OCI-LY7 (cell line): ENCODE measurements at regions not wholly inside any gene's neighbourhood (a gene's known extent, or its start where the extent isn't known, plus 50 kb on each side); places are given as distances from the start of the nearest gene placed in this dataset.

Experiments
- BruUV-seq: library from RNA; stranded (reverse); fragments of 400-500 nt; replicated peaks from 2 replicates; lab custom pipeline; 2021; lab: Mats Ljungman, UMichigan
- CTCF ChIA-PET: fragments of 300-600 bp; sonication (Branson Sonifier 250); formaldehyde crosslinking; loops from one replicate; lab custom pipeline; 2022; ENCODE audit warnings: antibody characterized with exemption; ENCODE audit not compliant: unreplicated experiment; lab: Charles Lee
- POLR2A ChIA-PET: fragments of 300-600 bp; sonication (Branson Sonifier 250); formaldehyde crosslinking; loops from one replicate; lab custom pipeline; 2022; ENCODE audit warnings: antibody characterized with exemption; lab: Charles Lee
- DNase-seq: peaks from one replicate; pipeline ENCODE4 v3.0.0-alpha.2; 2015; ENCODE audit warnings: low spot score
- H2AFZ ChIP-seq: fragments of 200-600 bp; sonication (generic), shearing (Covaris generic); 2 replicates; pipeline ENCODE4 v1.6.1; 2014; ENCODE audit warnings: mild to moderate bottlenecking, antibody characterized with exemption, low read length, moderate library complexity
- H3K27ac ChIP-seq: fragments of 200-600 bp; sonication (generic); 2 replicates; pipeline ENCODE4 v1.5.1; 2014; ENCODE audit warnings: mixed run types, low read depth, mild to moderate bottlenecking, moderate library complexity, low read length, inconsistent platforms; ENCODE audit not compliant: poor library complexity, severe bottlenecking
- H3K36me3 ChIP-seq: fragments of 200-600 bp; sonication (generic); 2 replicates; pipeline ENCODE4 v1.6.1; 2014; ENCODE audit warnings: mild to moderate bottlenecking, antibody characterized with exemption, low read length, moderate library complexity, mixed read lengths; ENCODE audit not compliant: insufficient read depth
- H3K4me1 ChIP-seq: fragments of 200-600 bp; sonication (generic); 2 replicates; pipeline ENCODE4 v1.5.1; 2014; ENCODE audit warnings: mild to moderate bottlenecking, low read length; ENCODE audit not compliant: insufficient read depth, poor library complexity, severe bottlenecking
- H3K4me2 ChIP-seq: fragments of 200-600 bp; sonication (generic); 2 replicates; pipeline ENCODE4 v1.6.1; 2014; ENCODE audit warnings: mild to moderate bottlenecking, low read length
- H3K4me3 ChIP-seq: fragments of 200-600 bp; sonication (generic); 2 replicates; pipeline ENCODE4 v1.5.1; 2014; ENCODE audit warnings: mild to moderate bottlenecking, low read depth, low read length; ENCODE audit not compliant: poor library complexity, severe bottlenecking
- H3K79me2 ChIP-seq: fragments of 200-600 bp; sonication (generic); 2 replicates; pipeline ENCODE4 v1.6.1; 2016; ENCODE audit warnings: low read depth, mild to moderate bottlenecking, low read length, moderate library complexity, mixed read lengths; ENCODE audit not compliant: insufficient read depth
- H3K9me2 ChIP-seq: fragments of 200-600 bp; sonication (generic); 2 replicates; pipeline ENCODE4 v1.6.1; 2016; ENCODE audit warnings: mild to moderate bottlenecking, low read length, mixed read lengths; ENCODE audit not compliant: insufficient read depth
- H3K9me3 ChIP-seq: fragments of 200-600 bp; sonication (generic); 2 replicates; pipeline ENCODE4 v1.6.1; 2014; ENCODE audit warnings: mild to moderate bottlenecking, mixed run types, low read length, mixed read lengths
- H4K20me1 ChIP-seq: fragments of 200-600 bp; sonication (generic); 2 replicates; pipeline ENCODE4 v1.6.1; 2014; ENCODE audit warnings: mild to moderate bottlenecking, antibody characterized with exemption, low read length, moderate library complexity, mixed read lengths; ENCODE audit not compliant: insufficient read depth
- CTCF ChIP-seq: fragments of 200-600 bp; sonication (generic); conservative IDR thresholded peaks from 2 replicates; pipeline ENCODE4 v1.5.1; 2014; ENCODE audit warnings: mild to moderate bottlenecking, antibody characterized with exemption, low read length, moderate library complexity, mixed read lengths
- EZH2phosphoT487 ChIP-seq: fragments of 200-600 bp; sonication (generic); IDR thresholded peaks from 2 replicates; pipeline ENCODE4 v1.6.1; 2018; ENCODE audit warnings: low read depth, borderline replicate concordance, mild to moderate bottlenecking, mixed run types, antibody characterized with exemption, low read length, moderate library complexity, mixed read lengths
- intact Hi-C: fragments of 100-400 bp; cut with micrococcal nuclease; formaldehyde crosslinking; loops from one replicate; pipeline ENCODE4 v1.10.0; 2022; ENCODE audit not compliant: unreplicated experiment

GRCh38 chr6:147859071-147859470 is 350.6 kb downstream of the SAMD5 start:
- Histone ChIP-seq H3K4me2 (no peak overlapping the region), H3K9me2 (no peaks in the 10 kb centered on the region), H3K79me2 (no peaks in the 10 kb centered on the region), H3K27ac (no peak overlapping the region), H4K20me1 (no peaks in the 10 kb centered on the region), H2AFZ (no peak overlapping the region), H3K9me3 (no peaks in the 10 kb centered on the region), H3K36me3 (no peaks in the 10 kb centered on the region), H3K4me3 (no peak overlapping the region), H3K4me1 (no peaks in the 10 kb centered on the region)
- no peak for TF ChIP-seq EZH2phosphoT487
- intact Hi-C loops: no loop called here
- ChIA-PET CTCF (no interaction called here), POLR2A (no interaction called here)
- no peak for DNase-seq
- no TSS peak for BruUV-seq

GRCh38 chr6:147861696-147862095 is 353.2 kb downstream of the SAMD5 start:
- H3K9me3 ChIP-seq: no peaks in the 10 kb centered on the region
- H3K4me2 ChIP-seq: no peak overlapping the region
- TF ChIP-seq EZH2phosphoT487: no peak
- TF ChIP-seq CTCF: no peak
- intact Hi-C loops: no loop called here
- H3K9me2 ChIP-seq: no peaks in the 10 kb centered on the region
- H2AFZ ChIP-seq: no peak overlapping the region
- no TSS peak for BruUV-seq
- ChIA-PET CTCF (no interaction called here), POLR2A (interaction anchor here (0.6 kb wide), 2 partner anchors 42 to 555 kb away, joined by 4 read pairs; no protein-coding TSS in a partner anchor)
- H3K79me2 ChIP-seq: no peaks in the 10 kb centered on the region
- no peak overlapping the region for H3K4me3 ChIP-seq
- H3K36me3 ChIP-seq: no peaks in the 10 kb centered on the region
- DNase-seq: no peak
- no peaks in the 10 kb centered on the region for H4K20me1 ChIP-seq
- no peak overlapping the region for H3K27ac ChIP-seq
- no peaks in the 10 kb centered on the region for H3K4me1 ChIP-seq

- CTCF ChIA-PET: no interaction called here
- POLR2A ChIA-PET: interaction anchor here (0.7 kb wide), 3 partner anchors 51 to 105 kb away, joined by 3 to 5 read pairs (median 4); no protein-coding TSS in a partner anchor
Measured at GRCh38 chr6:147867433-147868226, 359.1 kb downstream of the SAMD5 start.

More at GRCh38 chr6:147867433-147868226, 359.1 kb downstream of the SAMD5 start:
- H3K9me2 ChIP-seq: no peaks in the 10 kb centered on the region
- no peaks in the 10 kb centered on the region for H3K4me1 ChIP-seq
- intact Hi-C loops: no loop called here
- no peak overlapping the region for H2AFZ ChIP-seq
- DNase-seq: no peak
- no peak overlapping the region for H3K4me2 ChIP-seq
- no peaks in the 10 kb centered on the region for H3K79me2 ChIP-seq
- H3K4me3 ChIP-seq: no peak overlapping the region
- no peaks in the 10 kb centered on the region for H4K20me1 ChIP-seq
- BruUV-seq: no TSS peak
- H3K36me3 ChIP-seq: no peaks in the 10 kb centered on the region
- TF ChIP-seq EZH2phosphoT487: no peak
- no peak for TF ChIP-seq CTCF
- H3K27ac ChIP-seq: no peak overlapping the region
- H3K9me3 ChIP-seq: no peaks in the 10 kb centered on the region
